Erythroblast (primary cell): ENCODE measurements at regions not wholly inside any gene's neighbourhood (a gene's known extent, or its start where the extent isn't known, plus 50 kb on each side); places are given as distances from the start of the nearest gene placed in this dataset.

Source experiments
- GATA1 ChIP-seq: IDR thresholded peaks from 2 replicates; pipeline ENCODE4 v1.6.1; 2011; ENCODE audit warnings: low read depth, mild to moderate bottlenecking, control low read depth, low read length, moderate library complexity
- POLR2A ChIP-seq: IDR thresholded peaks from 2 replicates; pipeline ENCODE4 v1.6.1; 2011; ENCODE audit warnings: mild to moderate bottlenecking, low read length

- TF ChIP-seq POLR2A (no peak), GATA1 (no peak)
Observed at GRCh38 chrX:39966176-39966575, 131.6 kb downstream of the BCOR start.
